Ishikawa (cell line): ENCODE measurements at regions not wholly inside any gene's neighbourhood (a gene's known extent, or its start where the extent isn't known, plus 50 kb on each side); places are given as distances from the start of the nearest gene placed in this dataset.

Source experiments
- CEBPB ChIP-seq: IDR thresholded peaks from 2 replicates; pipeline ENCODE4 v1.6.1; 2012
- CREB1 ChIP-seq: IDR thresholded peaks from 2 replicates; pipeline ENCODE4 v1.6.1; 2012; ENCODE audit warnings: low read depth
- EGR1 ChIP-seq: IDR thresholded peaks from 2 replicates; pipeline ENCODE4 v1.6.1; 2012
- EP300 ChIP-seq: IDR thresholded peaks from 2 replicates; pipeline ENCODE4 v1.6.1; 2012; ENCODE audit warnings: borderline replicate concordance
- FOXM1 ChIP-seq: IDR thresholded peaks from 2 replicates; pipeline ENCODE4 v1.6.1; 2012; ENCODE audit warnings: low read depth, borderline replicate concordance
- NFIC ChIP-seq: IDR thresholded peaks from 2 replicates; pipeline ENCODE4 v1.6.1; 2012
- RAD21 ChIP-seq: IDR thresholded peaks from 2 replicates; pipeline ENCODE4 v1.6.1; 2012; ENCODE audit warnings: low read depth
- TAF1 ChIP-seq: IDR thresholded peaks from 2 replicates; pipeline ENCODE4 v1.6.1; 2012; ENCODE audit warnings: low read depth, mild to moderate bottlenecking
- TCF12 ChIP-seq: IDR thresholded peaks from 2 replicates; pipeline ENCODE4 v1.6.1; 2012; ENCODE audit warnings: low read depth
- TEAD4 ChIP-seq: IDR thresholded peaks from 2 replicates; pipeline ENCODE4 v1.6.1; 2012
- YY1 ChIP-seq: IDR thresholded peaks from 2 replicates; pipeline ENCODE4 v1.6.1; 2012; ENCODE audit warnings: low read depth
- ZBTB7A ChIP-seq: IDR thresholded peaks from 2 replicates; pipeline ENCODE4 v1.6.1; 2012; ENCODE audit warnings: low read depth
- TF ChIP-seq, protein P1 (sequence below): IDR thresholded peaks from 2 replicates; pipeline ENCODE4 v1.6.1; 2012
- TF ChIP-seq, protein P2 (sequence below): IDR thresholded peaks from 2 replicates; pipeline ENCODE4 v1.6.1; 2012; ENCODE audit warnings: low read depth, mild to moderate bottlenecking
- TF ChIP-seq, protein P3 (sequence below): IDR thresholded peaks from 2 replicates; pipeline ENCODE4 v1.6.1; 2012

DNA sequence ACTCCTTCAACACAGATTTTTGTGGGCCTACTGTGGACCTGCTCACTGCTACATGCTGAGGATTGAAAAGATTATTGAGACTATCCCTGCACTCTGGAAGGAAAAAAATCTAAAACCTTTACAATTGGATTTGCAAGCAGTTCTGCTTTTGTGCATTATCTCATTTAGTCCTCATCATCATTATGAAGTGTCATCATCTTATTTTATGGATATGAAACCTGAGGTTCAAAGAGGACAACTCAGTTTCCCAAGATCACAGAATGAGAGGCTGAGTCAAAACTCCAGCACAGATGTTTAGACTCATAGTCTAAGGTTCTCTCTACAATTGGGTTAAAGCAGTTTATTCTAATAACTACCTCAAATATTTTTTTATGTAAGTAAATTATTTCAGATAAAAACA is 160.2 kb upstream of the MARCKS start:
- TF ChIP-seq NFIC (no peak), EP300 (no peak), TEAD4 (no peak), CREB1 (no peak), RAD21 (no peak)
- TF ChIP-seq, protein P1, sequence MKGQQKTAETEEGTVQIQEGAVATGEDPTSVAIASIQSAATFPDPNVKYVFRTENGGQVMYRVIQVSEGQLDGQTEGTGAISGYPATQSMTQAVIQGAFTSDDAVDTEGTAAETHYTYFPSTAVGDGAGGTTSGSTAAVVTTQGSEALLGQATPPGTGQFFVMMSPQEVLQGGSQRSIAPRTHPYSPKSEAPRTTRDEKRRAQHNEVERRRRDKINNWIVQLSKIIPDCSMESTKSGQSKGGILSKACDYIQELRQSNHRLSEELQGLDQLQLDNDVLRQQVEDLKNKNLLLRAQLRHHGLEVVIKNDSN, result no peak

DNA sequence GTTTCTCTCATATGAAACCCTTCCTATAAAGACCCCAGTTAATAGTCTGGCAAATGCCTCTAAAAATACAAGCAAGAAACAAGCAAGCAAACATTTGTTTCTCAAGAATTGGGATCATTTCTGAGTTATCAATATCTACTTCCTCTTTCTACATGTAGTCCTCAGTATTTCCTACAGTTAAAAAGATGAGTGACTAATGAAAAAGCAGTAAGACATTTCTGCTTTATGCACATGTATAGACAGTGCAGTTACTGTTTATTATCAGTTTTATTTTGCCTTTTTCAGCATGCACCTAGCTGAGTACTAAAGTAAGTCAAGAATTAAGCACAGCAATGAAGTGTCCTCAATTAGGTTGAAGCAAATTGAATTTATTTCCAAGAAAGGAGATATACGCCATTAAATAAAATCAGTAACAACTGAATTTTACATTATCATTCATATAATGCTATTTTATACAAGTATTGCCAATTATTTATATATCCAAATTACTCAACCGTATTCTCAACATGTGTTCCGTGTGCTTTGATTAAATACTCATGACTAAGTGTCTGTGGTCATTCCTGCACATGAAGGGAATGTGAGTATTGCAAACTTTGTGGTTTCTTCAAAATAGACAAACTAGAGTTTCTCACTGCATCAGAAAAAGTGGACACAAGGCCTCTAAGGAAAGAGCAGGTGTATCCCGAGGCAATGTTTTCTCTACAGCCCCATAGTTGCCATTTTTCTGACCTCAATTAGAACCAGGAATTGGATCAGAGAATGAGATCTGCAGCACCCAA is 159.3 kb upstream of the MARCKS start:
- no peak for TF ChIP-seq TCF12
- TF ChIP-seq, protein P2, sequence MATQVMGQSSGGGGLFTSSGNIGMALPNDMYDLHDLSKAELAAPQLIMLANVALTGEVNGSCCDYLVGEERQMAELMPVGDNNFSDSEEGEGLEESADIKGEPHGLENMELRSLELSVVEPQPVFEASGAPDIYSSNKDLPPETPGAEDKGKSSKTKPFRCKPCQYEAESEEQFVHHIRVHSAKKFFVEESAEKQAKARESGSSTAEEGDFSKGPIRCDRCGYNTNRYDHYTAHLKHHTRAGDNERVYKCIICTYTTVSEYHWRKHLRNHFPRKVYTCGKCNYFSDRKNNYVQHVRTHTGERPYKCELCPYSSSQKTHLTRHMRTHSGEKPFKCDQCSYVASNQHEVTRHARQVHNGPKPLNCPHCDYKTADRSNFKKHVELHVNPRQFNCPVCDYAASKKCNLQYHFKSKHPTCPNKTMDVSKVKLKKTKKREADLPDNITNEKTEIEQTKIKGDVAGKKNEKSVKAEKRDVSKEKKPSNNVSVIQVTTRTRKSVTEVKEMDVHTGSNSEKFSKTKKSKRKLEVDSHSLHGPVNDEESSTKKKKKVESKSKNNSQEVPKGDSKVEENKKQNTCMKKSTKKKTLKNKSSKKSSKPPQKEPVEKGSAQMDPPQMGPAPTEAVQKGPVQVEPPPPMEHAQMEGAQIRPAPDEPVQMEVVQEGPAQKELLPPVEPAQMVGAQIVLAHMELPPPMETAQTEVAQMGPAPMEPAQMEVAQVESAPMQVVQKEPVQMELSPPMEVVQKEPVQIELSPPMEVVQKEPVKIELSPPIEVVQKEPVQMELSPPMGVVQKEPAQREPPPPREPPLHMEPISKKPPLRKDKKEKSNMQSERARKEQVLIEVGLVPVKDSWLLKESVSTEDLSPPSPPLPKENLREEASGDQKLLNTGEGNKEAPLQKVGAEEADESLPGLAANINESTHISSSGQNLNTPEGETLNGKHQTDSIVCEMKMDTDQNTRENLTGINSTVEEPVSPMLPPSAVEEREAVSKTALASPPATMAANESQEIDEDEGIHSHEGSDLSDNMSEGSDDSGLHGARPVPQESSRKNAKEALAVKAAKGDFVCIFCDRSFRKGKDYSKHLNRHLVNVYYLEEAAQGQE, result no peak
- no peak for TF ChIP-seq TAF1
- no peak for TF ChIP-seq YY1
- no peak for TF ChIP-seq CREB1
- no peak for TF ChIP-seq CEBPB
- no peak for TF ChIP-seq NFIC
- no peak for TF ChIP-seq TEAD4
- TF ChIP-seq, protein P1, result no peak
- TF ChIP-seq ZBTB7A, result no peak
- TF ChIP-seq EGR1, result no peak
- TF ChIP-seq, protein P3, sequence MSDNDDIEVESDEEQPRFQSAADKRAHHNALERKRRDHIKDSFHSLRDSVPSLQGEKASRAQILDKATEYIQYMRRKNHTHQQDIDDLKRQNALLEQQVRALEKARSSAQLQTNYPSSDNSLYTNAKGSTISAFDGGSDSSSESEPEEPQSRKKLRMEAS, result no peak
- no peak for TF ChIP-seq RAD21
- no peak for TF ChIP-seq EP300

DNA sequence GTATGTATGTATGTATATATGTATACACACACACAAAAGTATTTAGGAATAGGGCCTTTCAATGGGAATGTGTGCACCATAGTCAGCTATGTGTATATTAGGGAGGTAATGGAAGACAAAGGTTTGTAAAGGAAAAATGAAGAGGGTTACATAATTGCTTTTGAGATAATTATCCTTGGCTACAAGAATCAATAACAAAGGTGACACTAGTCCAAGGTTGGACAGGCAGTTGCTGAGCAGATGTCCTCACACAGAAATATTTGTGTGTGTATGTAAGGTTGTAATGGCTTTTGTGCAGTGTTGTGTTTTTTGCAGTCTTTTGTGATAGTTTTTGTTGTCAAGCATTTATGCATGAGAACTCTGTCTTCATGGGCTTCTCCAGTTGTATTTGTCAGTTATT is 157.9 kb upstream of the MARCKS start:
- TF ChIP-seq ZBTB7A (no peak), FOXM1 (no peak), NFIC (no peak), CEBPB (no peak), RAD21 (no peak)
- TF ChIP-seq, protein P1, result no peak
- TF ChIP-seq, protein P3, result no peak

DNA sequence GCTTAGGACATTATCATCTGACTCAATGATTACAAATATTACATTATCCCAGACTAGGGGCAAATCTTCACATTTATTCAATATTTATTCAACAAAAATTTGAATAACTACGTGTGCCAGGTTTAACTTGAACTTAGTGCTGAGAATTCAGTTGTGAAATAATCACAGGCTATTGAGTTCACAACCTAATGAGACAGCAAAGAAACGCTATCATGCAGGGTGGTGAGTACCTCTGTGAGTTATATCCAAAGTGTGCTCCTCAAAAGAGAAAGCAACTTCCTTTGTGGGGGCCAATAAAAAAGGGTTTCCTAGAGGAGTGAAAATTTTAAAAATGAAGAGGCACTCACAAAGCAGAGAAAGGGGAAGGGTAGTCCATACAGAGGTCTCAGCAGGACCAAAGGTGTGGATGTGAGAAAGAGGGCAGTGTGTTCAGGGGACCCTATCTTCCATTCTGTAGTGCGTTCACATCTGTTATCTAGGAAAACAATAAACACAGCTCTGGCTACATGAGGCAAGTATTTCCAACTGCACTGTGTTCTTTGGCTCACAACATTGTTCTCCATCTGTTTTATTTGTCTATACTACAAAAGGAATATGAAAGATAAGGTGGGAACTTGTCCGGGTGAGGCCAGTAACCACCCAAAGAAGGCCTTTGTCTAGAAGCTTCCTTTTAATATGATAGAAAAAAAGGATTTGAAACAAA is 155.4 kb upstream of the MARCKS start:
- TF ChIP-seq, protein P3, result no peak
- TF ChIP-seq EGR1 (no peak), TAF1 (no peak), CEBPB (no peak), TEAD4 (no peak), ZBTB7A (no peak), TCF12 (no peak), RAD21 (no peak), CREB1 (no peak), EP300 (no peak), NFIC (no peak), YY1 (no peak), FOXM1 (no peak)
- TF ChIP-seq, protein P2, result no peak
- TF ChIP-seq, protein P1, result no peak
